Right lobe of liver (tissue), 6 donors: ENCODE measurements at regions not wholly inside any gene's neighbourhood (a gene's known extent, or its start where the extent isn't known, plus 50 kb on each side); places are given as distances from the start of the nearest gene placed in this dataset.

ENCODE experiments used
- ATAC-seq, 4 donors: fragments of 200-7000 bp; cut with Tn5 transposase; one replicate each; pipeline ENCODE4 v1.9.1; 2020; ENCODE audit warnings: mild to moderate bottlenecking in 4 of 4, moderate library complexity in 4 of 4
- DNase-seq, 3 donors: peaks; one replicate each; pipeline ENCODE4 v3.0.0-alpha.2; 2020
- H3K27ac ChIP-seq, 3 donors: fragments of 200-600 bp; one replicate each; pipeline ENCODE4 v1.8.0; 2022
- H3K27me3 ChIP-seq, 2 donors: fragments of 200-600 bp; one replicate each; pipeline ENCODE4 v1.8.0; 2022
- H3K36me3 ChIP-seq, 4 donors: fragments of 200-600 bp; sonication (generic) in 1 of 4; one replicate each; pipeline versions ENCODE4 v1.5.1 to v1.8.0; 2017 to 2022; ENCODE audit warnings: control low read depth in 1 of 4
- H3K4me1 ChIP-seq, 4 donors: fragments of 200-600 bp; sonication (generic) in 1 of 4; one replicate each; pipeline versions ENCODE4 v1.5.1 to v1.8.0; 2017 to 2022; ENCODE audit warnings: control low read depth in 1 of 4
- H3K4me3 ChIP-seq, 3 donors: fragments of 200-600 bp; one replicate each; pipeline ENCODE4 v1.8.0; 2022
- H3K9me3 ChIP-seq, 4 donors: fragments of 200-600 bp; sonication (generic) in 1 of 4; one replicate each; pipeline versions ENCODE4 v1.5.1 to v1.8.0; 2017 to 2022; ENCODE audit warnings: control low read depth in 1 of 4
- CTCF ChIP-seq, 4 donors: fragments of 200-600 bp in 3 of 4; fragments of 450-650 bp in 1 of 4; IDR thresholded peaks; one replicate each; pipeline versions ENCODE4 v1.5.1 to v1.8.0; 2016 to 2022; ENCODE audit warnings: antibody characterized with exemption in 4 of 4, mild to moderate bottlenecking in 2 of 4
- POLR2A ChIP-seq: fragments of 450-650 bp; IDR thresholded peaks from one replicate; pipeline ENCODE4 v1.6.1; 2017; ENCODE audit warnings: antibody characterized with exemption, mild to moderate bottlenecking
- WGBS: methylation state at CpG from one replicate; pipeline ENCODE4 v1.1.6; 2018; ENCODE audit warnings: low coverage, low lambda C conversion rate; ENCODE audit not compliant: insufficient coverage; ENCODE audit errors: missing lambda C conversion rate; 5-methylcytosine and 5-hydroxymethylcytosine counted together
- intact Hi-C, 2 donors: fragments of 100-400 bp; cut with DNase I; formaldehyde crosslinking; loops; one replicate each; pipeline versions ENCODE4 v1.11.2 to v1.14.1; 2022
- donor health status: DM: no; HTN: yes; CAD: no.
- donor health status: DM: no; HTN: no; CAD: no.
- donor health status: DM: no; HTN: no; CAD: no.
- donor health status: DM: no; HTN: yes; CAD: no.
- donor health status: DM: no; HTN: yes; CAD: no.

- Histone ChIP-seq H3K4me1 (no peaks in the 10 kb centered on the region), H3K9me3 (no peaks in the 10 kb centered on the region), H3K27me3 (no peaks in the 10 kb centered on the region), H3K27ac (no peak overlapping the region), H3K36me3 (no peaks in the 10 kb centered on the region), H3K4me3 (no peak overlapping the region)
- TF ChIP-seq CTCF (IDR thresholded peaks at IDR 0.05): no peak
- TF ChIP-seq POLR2A: no peak
- DNase-seq (no peak), ATAC-seq (no peak)
- intact Hi-C loops: no loop called here
Observed at GRCh38 chr10:55013318-55013717, 212.3 kb upstream of the PCDH15 start.

GRCh38 chr10:55002420-55002819, 201.4 kb upstream of the PCDH15 start:
- Histone ChIP-seq H3K27ac (no peak overlapping the region), H3K9me3 (no peaks in the 10 kb centered on the region), H3K36me3 (no peaks in the 10 kb centered on the region), H3K4me3 (no peak overlapping the region), H3K27me3 (no peaks in the 10 kb centered on the region), H3K4me1 (no peaks in the 10 kb centered on the region)
- ATAC-seq: no peak
- TF ChIP-seq CTCF (IDR thresholded peaks at IDR 0.05) (no peak), POLR2A (no peak)
- intact Hi-C loops: no loop called here
- no peak for DNase-seq

GRCh38 chr10:55001422-55001821, 200.4 kb upstream of the PCDH15 start:
- ATAC-seq: peak in 1 of 4 donors; percentile 35
- Histone ChIP-seq H3K4me1 (no peaks in the 10 kb centered on the region), H3K27me3 (no peaks in the 10 kb centered on the region), H3K9me3 (no peaks in the 10 kb centered on the region), H3K36me3 (no peaks in the 10 kb centered on the region), H3K4me3 (no peak overlapping the region), H3K27ac (no peak overlapping the region)
- TF ChIP-seq CTCF (IDR thresholded peaks at IDR 0.05) (no peak), POLR2A (no peak)
- intact Hi-C loops: no loop called here
- no peak for DNase-seq
- WGBS: no CpG with 5 or more reads among the region's 1 CpG

- no peaks in the 10 kb centered on the region for H3K9me3 ChIP-seq
- no peaks in the 10 kb centered on the region for H3K4me1 ChIP-seq
- no peak overlapping the region for H3K4me3 ChIP-seq
- H3K36me3 ChIP-seq: no peaks in the 10 kb centered on the region
- intact Hi-C loops: no loop called here
- no peak for ATAC-seq
- no peaks in the 10 kb centered on the region for H3K27me3 ChIP-seq
- WGBS: 40% methylated on average over 2 of the region's 2 CpGs
- no peak overlapping the region for H3K27ac ChIP-seq
- no peak for DNase-seq
- TF ChIP-seq CTCF (IDR thresholded peaks at IDR 0.05) (no peak), POLR2A (no peak)
Observed at GRCh38 chr10:54993148-54993547, 192.1 kb upstream of the PCDH15 start.

GRCh38 chr10:54985732-54986131, 184.7 kb upstream of the PCDH15 start:
- DNase-seq: no peak
- TF ChIP-seq POLR2A (no peak), CTCF (IDR thresholded peaks at IDR 0.05) (peak; percentile 37 to 57 (median 46))
- no peaks in the 10 kb centered on the region for H3K36me3 ChIP-seq
- H3K4me3 ChIP-seq: no peak overlapping the region
- peak in 3 of 4 donors; percentile 33 to 46 (median 35) for ATAC-seq
- intact Hi-C loops: no loop called here
- H3K4me1 ChIP-seq: no peaks in the 10 kb centered on the region
- H3K9me3 ChIP-seq: no peaks in the 10 kb centered on the region
- 4% methylated on average over 1 of the region's 1 CpG for WGBS
- H3K27me3 ChIP-seq: no peaks in the 10 kb centered on the region
- no peak overlapping the region for H3K27ac ChIP-seq
